A673 (cell line): ENCODE measurements at regions not wholly inside any gene's neighbourhood (a gene's known extent, or its start where the extent isn't known, plus 50 kb on each side); places are given as distances from the start of the nearest gene placed in this dataset.

ENCODE experiments used
- EZH2 ChIP-seq: fragments of 200-600 bp; sonication (generic); IDR thresholded peaks from 2 replicates; pipeline ENCODE4 v1.6.1; 2017; ENCODE audit warnings: borderline replicate concordance, low read depth, mild to moderate bottlenecking, mixed read lengths, antibody characterized with exemption, low read length; ENCODE audit not compliant: poor library complexity, severe bottlenecking
- TF ChIP-seq, protein P1 (sequence below): fragments of 300-800, 200-600 bp; sonication (generic); conservative IDR thresholded peaks from 2 replicates; pipeline ENCODE4 v1.5.1; 2017; ENCODE audit warnings: low read depth, mild to moderate bottlenecking, antibody characterized with exemption, low read length, moderate library complexity, mixed read lengths

DNA sequence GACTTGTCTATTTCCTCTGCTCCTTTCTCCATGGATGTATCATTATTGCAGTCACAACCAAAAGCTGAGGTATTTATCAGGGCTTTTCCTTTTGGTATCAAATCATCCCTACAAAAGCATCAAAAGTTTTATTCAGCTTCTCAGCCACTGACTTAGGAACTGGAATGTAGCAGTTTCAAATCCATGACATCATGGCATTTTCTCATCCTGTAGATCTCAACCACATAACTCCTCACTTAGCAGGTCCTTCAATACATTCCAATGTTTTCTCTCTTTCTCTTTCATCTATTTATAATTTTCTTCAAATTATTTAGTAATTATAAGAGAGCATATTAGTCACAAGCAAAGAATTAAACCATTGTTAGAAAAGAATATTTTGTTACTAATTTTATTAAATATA is 537.4 kb upstream of the SORCS1 start:
- TF ChIP-seq, protein P1, sequence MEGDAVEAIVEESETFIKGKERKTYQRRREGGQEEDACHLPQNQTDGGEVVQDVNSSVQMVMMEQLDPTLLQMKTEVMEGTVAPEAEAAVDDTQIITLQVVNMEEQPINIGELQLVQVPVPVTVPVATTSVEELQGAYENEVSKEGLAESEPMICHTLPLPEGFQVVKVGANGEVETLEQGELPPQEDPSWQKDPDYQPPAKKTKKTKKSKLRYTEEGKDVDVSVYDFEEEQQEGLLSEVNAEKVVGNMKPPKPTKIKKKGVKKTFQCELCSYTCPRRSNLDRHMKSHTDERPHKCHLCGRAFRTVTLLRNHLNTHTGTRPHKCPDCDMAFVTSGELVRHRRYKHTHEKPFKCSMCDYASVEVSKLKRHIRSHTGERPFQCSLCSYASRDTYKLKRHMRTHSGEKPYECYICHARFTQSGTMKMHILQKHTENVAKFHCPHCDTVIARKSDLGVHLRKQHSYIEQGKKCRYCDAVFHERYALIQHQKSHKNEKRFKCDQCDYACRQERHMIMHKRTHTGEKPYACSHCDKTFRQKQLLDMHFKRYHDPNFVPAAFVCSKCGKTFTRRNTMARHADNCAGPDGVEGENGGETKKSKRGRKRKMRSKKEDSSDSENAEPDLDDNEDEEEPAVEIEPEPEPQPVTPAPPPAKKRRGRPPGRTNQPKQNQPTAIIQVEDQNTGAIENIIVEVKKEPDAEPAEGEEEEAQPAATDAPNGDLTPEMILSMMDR = no peak
- no peak for TF ChIP-seq EZH2
